Gastroesophageal sphincter (tissue), 4 donors: ENCODE measurements at regions not wholly inside any gene's neighbourhood (a gene's known extent, or its start where the extent isn't known, plus 50 kb on each side); places are given as distances from the start of the nearest gene placed in this dataset.

Experiments used
- ATAC-seq: fragments of 150-250 bp; one replicate; pipeline ENCODE4 v1.9.1; 2016; ENCODE audit warnings: mild to moderate bottlenecking, moderate library complexity
- H3K27ac ChIP-seq, 4 donors: fragments of 200-600 bp; sonication (generic) in 3 of 4; 1 replicate in 3 of 4; 2 replicates in 1 of 4; pipeline ENCODE4 v1.5.1; 2016 to 2019
- H3K27me3 ChIP-seq: fragments of 200-600 bp; sonication (generic); one replicate; pipeline ENCODE4 v1.5.1; 2019
- H3K36me3 ChIP-seq, 2 donors: fragments of 200-600 bp; sonication (generic); one replicate each; pipeline ENCODE4 v1.5.1; 2019; ENCODE audit warnings: control low read depth in 1 of 2
- H3K4me1 ChIP-seq, 3 donors: fragments of 200-600 bp; sonication (generic); 1 replicate in 2 of 3; 2 replicates in 1 of 3; pipeline ENCODE4 v1.5.1; 2016 to 2019; ENCODE audit warnings: control low read depth in 2 of 3
- H3K4me3 ChIP-seq, 2 donors: fragments of 200-600 bp; sonication (generic); one replicate each; pipeline ENCODE4 v1.5.1; 2019; ENCODE audit warnings: mild to moderate bottlenecking in 1 of 2, moderate library complexity in 1 of 2
- H3K9me3 ChIP-seq, 3 donors: fragments of 200-600 bp; sonication (generic); one replicate each; pipeline ENCODE4 v1.5.1; 2017 to 2019; ENCODE audit warnings: control low read depth in 2 of 3
- CTCF ChIP-seq, 4 experiments: fragments of 200-600 bp in 2 of 4; fragments of 450-650 bp in 2 of 4; sonication (generic) in 1 of 4; IDR thresholded peaks; one replicate each; pipeline ENCODE4 v1.5.1; 2017 to 2019; ENCODE audit warnings: antibody characterized with exemption in 4 of 4, mild to moderate bottlenecking in 2 of 4, moderate library complexity in 2 of 4
- EP300 ChIP-seq: sonication (generic); formaldehyde crosslinking; IDR thresholded peaks from one replicate; pipeline ENCODE4 v1.6.1; 2017; ENCODE audit warnings: antibody characterized with exemption, mild to moderate bottlenecking
- POLR2A ChIP-seq, 2 donors: fragments of 450-650 bp; IDR thresholded peaks; one replicate each; pipeline ENCODE4 v1.6.1; 2017; ENCODE audit warnings: antibody characterized with exemption in 2 of 2, mild to moderate bottlenecking in 2 of 2, moderate library complexity in 1 of 2
- POLR2AphosphoS5 ChIP-seq: sonication (generic); formaldehyde crosslinking; IDR thresholded peaks from one replicate; pipeline ENCODE4 v1.6.1; 2017; ENCODE audit warnings: antibody characterized with exemption
- WGBS, 2 donors: methylation state at CpG; one replicate each; pipeline ENCODE4 v1.1.5; 2018; ENCODE audit warnings: low coverage in 1 of 2; 5-methylcytosine and 5-hydroxymethylcytosine counted together

DNA sequence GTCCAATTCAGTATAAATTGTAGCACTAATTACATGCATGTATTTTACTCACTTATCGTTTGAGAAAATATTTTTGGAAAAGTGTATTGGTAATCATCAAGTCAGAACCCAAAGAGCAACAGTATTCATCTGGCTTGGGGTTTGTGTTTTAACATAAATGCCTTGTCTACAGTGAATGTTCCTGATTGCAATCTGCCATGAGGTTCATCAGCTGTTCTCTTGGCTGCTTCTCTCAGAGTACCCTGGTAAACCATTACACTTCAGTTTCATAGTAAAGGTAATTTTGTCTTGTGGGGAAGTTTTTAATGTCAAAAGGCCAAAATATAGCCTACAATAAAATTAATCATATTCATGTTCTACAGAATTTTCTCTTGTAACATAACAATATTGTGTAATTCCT, 150.3 kb downstream of the IFI44 start:
- TF ChIP-seq CTCF (IDR thresholded peaks at IDR 0.05) (no peak), POLR2AphosphoS5 (no peak), POLR2A (IDR thresholded peaks at IDR 0.05) (no peak), EP300 (no peak)
- no peak for ATAC-seq
- 50 to 60% methylated on average over 1 of the region's 1 CpG for WGBS, 2 donors

GRCh38 chr1:78814176-78814575, 164.5 kb downstream of the IFI44 start:
- Histone ChIP-seq H3K4me1 (no peaks in the 10 kb centered on the region), H3K27ac (no peak overlapping the region), H3K27me3 (no peaks in the 10 kb centered on the region), H3K9me3 (no peaks in the 10 kb centered on the region), H3K4me3 (no peak overlapping the region), H3K36me3 (no peaks in the 10 kb centered on the region)
- 72 to 100% methylated on average over 1 of the region's 1 CpG for WGBS, 2 donors
- TF ChIP-seq POLR2AphosphoS5 (no peak), CTCF (IDR thresholded peaks at IDR 0.05) (no peak), EP300 (no peak), POLR2A (IDR thresholded peaks at IDR 0.05) (no peak)
- no peak for ATAC-seq

More for the DNA sequence above, 150.3 kb downstream of the IFI44 start:
- no peak overlapping the region for H3K27ac ChIP-seq
- H3K27me3 ChIP-seq = no peaks in the 10 kb centered on the region
- H3K4me3 ChIP-seq = no peak overlapping the region
- H3K9me3 ChIP-seq = no peaks in the 10 kb centered on the region
- no peaks in the 10 kb centered on the region for H3K4me1 ChIP-seq
- no peaks in the 10 kb centered on the region for H3K36me3 ChIP-seq

DNA sequence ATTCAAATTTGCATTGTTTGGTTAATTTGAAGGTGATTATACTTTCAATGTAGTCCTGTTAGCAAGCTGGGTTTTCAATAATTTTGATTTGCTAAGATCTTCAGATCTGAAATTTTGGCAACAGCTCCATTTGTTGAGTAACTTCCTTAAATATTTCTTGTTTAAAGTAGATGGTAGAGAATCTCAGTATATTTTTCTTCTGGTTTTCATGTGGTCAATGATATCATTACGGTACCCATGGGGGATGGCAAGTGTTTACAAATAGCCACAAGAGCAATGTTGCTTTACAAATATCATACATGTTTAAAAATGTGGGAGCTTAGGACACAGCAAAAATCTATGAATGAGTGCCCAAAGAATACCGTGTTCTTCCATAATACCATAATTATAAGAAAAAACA, 175.9 kb downstream of the IFI44 start:
- H3K27ac ChIP-seq = no peak overlapping the region
- no peaks in the 10 kb centered on the region for H3K9me3 ChIP-seq
- no peaks in the 10 kb centered on the region for H3K4me1 ChIP-seq
- no peaks in the 10 kb centered on the region for H3K27me3 ChIP-seq
- H3K36me3 ChIP-seq = no peaks in the 10 kb centered on the region
- WGBS, 2 donors = 96 to 100% methylated on average over 2 of the region's 2 CpGs
- no peak overlapping the region for H3K4me3 ChIP-seq
- ATAC-seq = no peak
- TF ChIP-seq POLR2A (IDR thresholded peaks at IDR 0.05) = no peak
- TF ChIP-seq CTCF (IDR thresholded peaks at IDR 0.05) = no peak
- TF ChIP-seq EP300 = no peak
- TF ChIP-seq POLR2AphosphoS5 = no peak

DNA sequence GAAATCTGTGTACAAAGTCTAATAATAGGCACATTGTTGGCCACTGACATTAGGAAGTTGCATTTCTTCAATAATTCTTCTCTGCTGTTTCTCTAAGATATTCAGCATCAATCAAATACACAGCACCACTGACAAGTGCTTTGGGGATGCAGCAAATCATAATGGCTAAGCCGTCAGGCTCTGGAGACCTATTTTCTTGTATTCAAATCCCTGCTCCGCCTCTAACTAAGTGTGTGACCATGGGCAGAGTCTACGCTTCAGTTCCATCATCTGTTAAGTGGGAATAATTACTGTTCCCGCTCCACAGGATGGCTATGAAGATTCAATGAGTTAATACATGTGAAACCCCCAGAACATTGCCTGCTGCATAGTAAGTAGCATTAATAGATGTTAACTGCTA, 176.9 kb downstream of the ADGRL4 start:
- no peaks in the 10 kb centered on the region for H3K36me3 ChIP-seq
- no peaks in the 10 kb centered on the region for H3K9me3 ChIP-seq
- H3K4me3 ChIP-seq = no peak overlapping the region
- TF ChIP-seq POLR2AphosphoS5 = no peak
- no peak for TF ChIP-seq EP300
- no peak for TF ChIP-seq POLR2A (IDR thresholded peaks at IDR 0.05)
- TF ChIP-seq CTCF (IDR thresholded peaks at IDR 0.05) = no peak
- ATAC-seq = no peak
- WGBS, 2 donors = 67 to 90% methylated on average over 3 to 4 of the region's 4 CpGs
- H3K27me3 ChIP-seq = no peaks in the 10 kb centered on the region
- no peak overlapping the region for H3K27ac ChIP-seq
- H3K4me1 ChIP-seq = no peaks in the 10 kb centered on the region

GRCh38 chr1:78830321-78830720, 176.2 kb downstream of the ADGRL4 start:
- no peaks in the 10 kb centered on the region for H3K4me1 ChIP-seq
- 100% methylated on average over 1 of the region's 1 CpG for WGBS, 2 donors
- no peaks in the 10 kb centered on the region for H3K36me3 ChIP-seq
- H3K27me3 ChIP-seq = no peaks in the 10 kb centered on the region
- H3K27ac ChIP-seq = no peak overlapping the region
- TF ChIP-seq POLR2AphosphoS5 = no peak
- TF ChIP-seq CTCF (IDR thresholded peaks at IDR 0.05) = no peak
- TF ChIP-seq POLR2A (IDR thresholded peaks at IDR 0.05) = no peak
- TF ChIP-seq EP300 = no peak
- no peaks in the 10 kb centered on the region for H3K9me3 ChIP-seq
- no peak for ATAC-seq
- no peak overlapping the region for H3K4me3 ChIP-seq
